ENCODE measurements at regions not wholly inside any gene's neighbourhood (a gene's known extent, or its start where the extent isn't known, plus 50 kb on each side); places are given as distances from the start of the nearest gene placed in this dataset.
A peak's percentile ranks its signal among the peaks of the same experiment; 100 is the strongest.
"Not testable (repeated sequence)": the region's sequence is repeated elsewhere in the genome, so short reads cannot be mapped to it uniquely, and the experiment has no call there.

GRCh38 chr15:85267158-85267857 lies 113.1 kb upstream of the AKAP13 start:
- DNase-seq: not testable (repeated sequence)

GRCh38 chr15:85274315-85275050 lies 105.9 kb upstream of the AKAP13 start:
- DNase-seq: no peak

- DNase-seq: no peak
These were observed 103.9 kb upstream of the AKAP13 start for GRCh38 chr15:85276508-85276907.

- no peak for DNase-seq
These were observed 103.5 kb upstream of the AKAP13 start for GRCh38 chr15:85276921-85277320.

GRCh38 chr15:85277847-85278370 lies 102.5 kb upstream of the AKAP13 start:
- no peak for DNase-seq

- no peak for DNase-seq
These were observed 100.2 kb upstream of the AKAP13 start for GRCh38 chr15:85280203-85280602.

GRCh38 chr15:85281293-85281882 lies 99.0 kb upstream of the AKAP13 start:
- no peak for DNase-seq

- peak; percentile 22 for DNase-seq
These were observed 97.8 kb upstream of the AKAP13 start for GRCh38 chr15:85282504-85283115.

- DNase-seq: not testable (repeated sequence)
These were observed 96.6 kb upstream of the AKAP13 start for GRCh38 chr15:85283815-85284214.

- DNase-seq: no peak
These were observed 95.9 kb upstream of the AKAP13 start for GRCh38 chr15:85284497-85284896.

GRCh38 chr15:85289677-85290365 lies 90.6 kb upstream of the AKAP13 start:
- DNase-seq: peak; percentile 30

- DNase-seq: not testable (repeated sequence)
These were observed 87.8 kb upstream of the AKAP13 start for GRCh38 chr15:85292583-85292982.

- DNase-seq: peak; percentile 78
These were observed 83.6 kb upstream of the AKAP13 start for GRCh38 chr15:85296615-85297402.

GRCh38 chr15:85297537-85297936 lies 82.9 kb upstream of the AKAP13 start:
- no peak for DNase-seq

GRCh38 chr15:85298366-85298765 lies 82.0 kb upstream of the AKAP13 start:
- no peak for DNase-seq

GRCh38 chr15:85298941-85299340 lies 81.5 kb upstream of the AKAP13 start:
- no peak for DNase-seq

GRCh38 chr15:85302271-85302670 lies 78.1 kb upstream of the AKAP13 start:
- no peak for DNase-seq

GRCh38 chr15:85305050-85305449 lies 75.4 kb upstream of the AKAP13 start:
- no peak for DNase-seq

GRCh38 chr15:85306946-85307686 lies 73.3 kb upstream of the AKAP13 start:
- no peak for DNase-seq

GRCh38 chr15:85307687-85308045 lies 72.7 kb upstream of the AKAP13 start:
- no peak for DNase-seq

- no peak for DNase-seq
These were observed 68.8 kb upstream of the AKAP13 start for GRCh38 chr15:85311647-85312046.
